Erythroblast (primary cell): ENCODE measurements at regions not wholly inside any gene's neighbourhood (a gene's known extent, or its start where the extent isn't known, plus 50 kb on each side); places are given as distances from the start of the nearest gene placed in this dataset.

ENCODE experiments used
- DNase-seq, 2 experiments: peaks; one replicate each; lab custom pipeline; 2025; lab: John Stamatoyannopoulos, UW
- GATA1 ChIP-seq: IDR thresholded peaks from 2 replicates; pipeline ENCODE4 v1.6.1; 2011; ENCODE audit warnings: low read depth, mild to moderate bottlenecking, control low read depth, low read length, moderate library complexity
- POLR2A ChIP-seq: IDR thresholded peaks from 2 replicates; pipeline ENCODE4 v1.6.1; 2011; ENCODE audit warnings: mild to moderate bottlenecking, low read length

- TF ChIP-seq GATA1 (no peak), POLR2A (no peak)
- DNase-seq, result no peak
Observed at GRCh38 chr2:149921911-149922616, 334.5 kb upstream of the MMADHC start.

- DNase-seq, result no peak
Observed at GRCh38 chr2:149920389-149920788, 332.8 kb upstream of the MMADHC start.

GRCh38 chr2:149915151-149915550 is 327.6 kb upstream of the MMADHC start:
- no peak for DNase-seq
- TF ChIP-seq POLR2A (no peak), GATA1 (no peak)

More at GRCh38 chr2:149920389-149920788, 332.8 kb upstream of the MMADHC start:
- no peak for TF ChIP-seq GATA1
- no peak for TF ChIP-seq POLR2A

GRCh38 chr2:149908726-149909683 is 321.4 kb upstream of the MMADHC start:
- TF ChIP-seq GATA1 (no peak), POLR2A (no peak)
- peak; percentile 48 to 81 for DNase-seq

GRCh38 chr2:149906886-149907285 is 319.3 kb upstream of the MMADHC start:
- TF ChIP-seq GATA1, result no peak
- TF ChIP-seq POLR2A, result no peak
- no peak for DNase-seq

- DNase-seq, result no peak
- no peak for TF ChIP-seq POLR2A
- no peak for TF ChIP-seq GATA1
Observed at GRCh38 chr2:149904352-149905175, 317.0 kb upstream of the MMADHC start.

- no peak for DNase-seq
- TF ChIP-seq GATA1, result no peak
- no peak for TF ChIP-seq POLR2A
Observed at GRCh38 chr2:149903626-149904025, 316.1 kb upstream of the MMADHC start.

- TF ChIP-seq POLR2A (no peak), GATA1 (no peak)
- DNase-seq, result no peak
Observed at GRCh38 chr2:149902081-149902480, 314.5 kb upstream of the MMADHC start.

GRCh38 chr2:149901231-149901859 is 313.8 kb upstream of the MMADHC start:
- TF ChIP-seq GATA1 (no peak), POLR2A (no peak)
- DNase-seq, result no peak

GRCh38 chr2:149899390-149899789 is 311.8 kb upstream of the MMADHC start:
- TF ChIP-seq POLR2A, result no peak
- no peak for TF ChIP-seq GATA1

GRCh38 chr2:149894760-149895159 is 307.2 kb upstream of the MMADHC start:
- TF ChIP-seq GATA1 (no peak), POLR2A (no peak)
- no peak for DNase-seq

More at GRCh38 chr2:149899390-149899789, 311.8 kb upstream of the MMADHC start:
- DNase-seq, result no peak

- no peak for DNase-seq
- TF ChIP-seq POLR2A (no peak), GATA1 (no peak)
Observed at GRCh38 chr2:149894226-149894625, 306.7 kb upstream of the MMADHC start.

GRCh38 chr2:149892563-149892962 is 305.0 kb upstream of the MMADHC start:
- no peak for TF ChIP-seq POLR2A
- no peak for TF ChIP-seq GATA1
- DNase-seq, result no peak

- TF ChIP-seq GATA1 (no peak), POLR2A (no peak)
- DNase-seq, result no peak
Observed at GRCh38 chr2:149885946-149886345, 298.4 kb upstream of the MMADHC start.
